GM12875 (cell line): ENCODE measurements at regions not wholly inside any gene's neighbourhood (a gene's known extent, or its start where the extent isn't known, plus 50 kb on each side); places are given as distances from the start of the nearest gene placed in this dataset.

Experiments used
- H3K4me3 ChIP-seq: one replicate; pipeline ENCODE4 v1.5.1; 2011; ENCODE audit warnings: low read depth, low read length, control low read depth
- TF ChIP-seq, protein P1 (sequence below): IDR thresholded peaks from 2 replicates; pipeline ENCODE4 v1.5.1; 2011; ENCODE audit warnings: low read depth, mild to moderate bottlenecking, control low read depth, inconsistent platforms, low read length, moderate library complexity, borderline replicate concordance; ENCODE audit not compliant: insufficient read depth

DNA sequence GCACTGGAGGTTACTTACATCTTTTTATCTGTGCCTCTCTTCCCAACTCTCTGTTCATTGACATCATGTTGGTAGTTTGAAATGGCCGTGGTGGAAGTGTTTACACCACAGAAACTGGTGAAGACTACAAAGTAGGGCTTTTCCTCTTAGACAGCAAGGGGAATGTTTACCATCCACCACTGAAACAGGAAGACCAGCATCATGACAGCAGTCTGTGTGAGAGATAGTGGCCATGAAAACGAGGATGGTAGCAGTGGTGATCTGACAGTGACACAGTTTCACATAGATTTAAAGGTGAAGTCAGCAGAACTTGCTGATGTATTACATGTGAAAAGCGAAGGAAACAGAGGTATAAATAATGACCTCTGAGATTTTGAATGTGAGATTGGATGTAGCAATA, 115.7 kb downstream of the CCDC71L start:
- H3K4me3 ChIP-seq = no peak overlapping the region
- TF ChIP-seq, protein P1, sequence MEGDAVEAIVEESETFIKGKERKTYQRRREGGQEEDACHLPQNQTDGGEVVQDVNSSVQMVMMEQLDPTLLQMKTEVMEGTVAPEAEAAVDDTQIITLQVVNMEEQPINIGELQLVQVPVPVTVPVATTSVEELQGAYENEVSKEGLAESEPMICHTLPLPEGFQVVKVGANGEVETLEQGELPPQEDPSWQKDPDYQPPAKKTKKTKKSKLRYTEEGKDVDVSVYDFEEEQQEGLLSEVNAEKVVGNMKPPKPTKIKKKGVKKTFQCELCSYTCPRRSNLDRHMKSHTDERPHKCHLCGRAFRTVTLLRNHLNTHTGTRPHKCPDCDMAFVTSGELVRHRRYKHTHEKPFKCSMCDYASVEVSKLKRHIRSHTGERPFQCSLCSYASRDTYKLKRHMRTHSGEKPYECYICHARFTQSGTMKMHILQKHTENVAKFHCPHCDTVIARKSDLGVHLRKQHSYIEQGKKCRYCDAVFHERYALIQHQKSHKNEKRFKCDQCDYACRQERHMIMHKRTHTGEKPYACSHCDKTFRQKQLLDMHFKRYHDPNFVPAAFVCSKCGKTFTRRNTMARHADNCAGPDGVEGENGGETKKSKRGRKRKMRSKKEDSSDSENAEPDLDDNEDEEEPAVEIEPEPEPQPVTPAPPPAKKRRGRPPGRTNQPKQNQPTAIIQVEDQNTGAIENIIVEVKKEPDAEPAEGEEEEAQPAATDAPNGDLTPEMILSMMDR = no peak

DNA sequence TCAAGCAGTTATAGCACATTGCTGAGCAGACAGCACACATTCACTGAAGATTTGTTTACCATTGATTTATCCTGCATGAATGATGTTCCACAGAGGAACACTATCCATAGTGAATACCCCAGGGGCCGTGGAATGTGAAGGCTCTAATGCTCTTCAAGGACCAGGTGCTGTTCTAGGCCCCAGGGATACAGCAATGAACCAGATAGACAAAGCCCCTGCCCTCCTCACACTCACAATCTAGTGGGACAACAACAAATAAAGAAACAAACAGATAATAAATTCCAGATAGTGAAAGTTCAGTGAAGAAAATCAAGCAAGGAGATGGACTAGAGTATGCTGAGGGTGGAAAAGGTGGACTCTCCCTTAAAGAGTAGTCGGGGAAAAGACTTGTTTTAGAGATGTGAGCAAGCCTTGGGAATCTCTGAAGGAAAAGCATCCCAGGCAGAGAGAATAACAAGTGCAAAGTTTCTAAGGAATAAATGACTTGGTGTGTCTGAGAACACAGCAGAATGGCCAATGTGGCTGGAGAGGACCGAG, 117.7 kb downstream of the CCDC71L start:
- H3K4me3 ChIP-seq = no peak overlapping the region
- TF ChIP-seq, protein P1 = no peak

DNA sequence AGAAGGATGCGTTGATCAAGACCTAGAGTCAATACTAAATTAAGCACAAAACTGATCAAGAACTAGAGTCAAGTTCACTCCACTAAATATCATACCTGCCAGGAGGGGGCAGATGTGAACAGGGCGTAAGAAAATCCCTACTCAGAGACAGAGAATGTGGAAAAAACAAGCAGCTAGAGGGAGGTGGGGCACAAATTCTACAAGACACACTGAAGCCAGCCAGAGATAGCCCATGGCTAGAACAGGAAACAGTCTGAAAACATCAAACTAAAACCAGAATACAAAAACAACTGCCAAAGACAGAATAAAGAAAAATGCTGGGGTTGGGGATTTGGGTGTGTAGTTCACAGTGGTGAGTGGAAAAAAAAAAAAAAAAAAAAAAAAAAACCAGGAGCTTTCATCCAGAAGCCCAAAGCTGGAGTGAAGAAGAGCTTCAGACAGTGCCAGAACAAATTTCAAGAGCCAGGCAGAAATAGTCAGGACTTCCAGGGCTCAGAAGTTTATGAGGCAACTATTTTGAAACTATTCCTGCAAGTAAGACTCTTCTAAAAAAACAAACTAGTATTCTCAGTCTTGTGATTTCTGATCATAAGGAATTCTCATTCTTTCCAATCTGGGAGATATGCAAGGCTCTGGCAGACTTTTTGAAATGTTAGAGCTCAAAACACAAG, 118.3 kb downstream of the CCDC71L start:
- TF ChIP-seq, protein P1 = peak; percentile 57; the same call in 1 of the 2 replicates
- no peak overlapping the region for H3K4me3 ChIP-seq

DNA sequence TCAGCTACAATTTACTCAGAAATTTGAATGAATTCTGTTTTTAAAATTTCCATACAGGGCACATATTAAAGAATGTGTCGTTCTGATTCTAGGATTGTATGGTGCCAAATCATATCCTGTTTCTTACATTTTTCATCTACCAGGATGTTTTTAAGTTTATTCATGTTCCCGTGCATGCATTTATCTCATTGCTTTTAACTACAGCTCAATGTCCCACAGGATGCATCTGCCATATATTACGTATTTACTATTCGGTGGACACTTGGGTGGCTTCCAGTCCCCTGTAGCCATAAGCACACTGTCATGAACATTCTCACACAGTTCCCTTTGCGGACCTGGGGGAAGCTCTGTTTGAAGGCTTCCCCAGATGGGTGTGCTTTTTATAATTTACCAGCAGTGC, 122.3 kb downstream of the CCDC71L start:
- no peak overlapping the region for H3K4me3 ChIP-seq
- TF ChIP-seq, protein P1 = no peak

DNA sequence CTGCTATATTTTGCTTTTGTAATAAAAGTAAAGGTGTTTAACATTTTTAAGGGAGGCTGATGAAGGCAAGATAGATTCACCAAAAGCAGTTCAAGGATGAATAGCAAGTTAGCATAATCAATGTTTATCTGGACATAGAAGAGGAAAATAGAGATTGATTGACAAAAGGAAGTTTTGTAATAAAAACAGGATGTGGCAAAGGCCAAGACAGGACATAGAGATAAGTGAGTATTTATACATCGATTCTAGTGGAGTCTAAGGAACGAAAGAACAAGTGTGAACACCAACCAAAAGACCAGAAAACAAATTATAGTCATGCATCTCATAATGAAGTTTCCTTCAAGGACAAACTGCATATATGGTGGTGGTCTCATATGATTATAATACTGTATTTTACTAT, 123.8 kb downstream of the CCDC71L start:
- H3K4me3 ChIP-seq = no peak overlapping the region
- TF ChIP-seq, protein P1 = no peak

DNA sequence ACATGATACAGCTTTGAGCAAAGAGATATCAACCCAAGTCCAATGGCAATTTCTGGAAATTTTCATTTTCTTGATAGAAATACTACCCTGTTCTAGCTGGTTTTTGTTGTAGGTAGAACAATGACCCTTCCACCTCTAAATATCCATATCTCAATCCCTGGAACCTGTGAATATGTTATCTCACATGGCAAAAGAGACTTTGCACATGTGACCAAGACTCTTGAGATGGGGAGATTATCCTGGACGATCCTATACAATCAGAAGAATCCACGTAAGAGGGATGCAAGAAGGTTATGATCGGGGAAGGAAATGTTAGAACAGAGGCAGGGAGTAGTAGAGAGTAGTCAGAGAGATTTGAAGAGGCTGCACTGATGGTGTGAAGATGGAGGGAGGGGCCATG, 124.9 kb downstream of the CCDC71L start:
- H3K4me3 ChIP-seq = no peak overlapping the region
- TF ChIP-seq, protein P1 = no peak
